ENCODE measurements at regions not wholly inside any gene's neighbourhood (a gene's known extent, or its start where the extent isn't known, plus 50 kb on each side); places are given as distances from the start of the nearest gene placed in this dataset.
"Not testable (repeated sequence)": the region's sequence is repeated elsewhere in the genome, so short reads cannot be mapped to it uniquely, and the experiment has no call there.

DNA sequence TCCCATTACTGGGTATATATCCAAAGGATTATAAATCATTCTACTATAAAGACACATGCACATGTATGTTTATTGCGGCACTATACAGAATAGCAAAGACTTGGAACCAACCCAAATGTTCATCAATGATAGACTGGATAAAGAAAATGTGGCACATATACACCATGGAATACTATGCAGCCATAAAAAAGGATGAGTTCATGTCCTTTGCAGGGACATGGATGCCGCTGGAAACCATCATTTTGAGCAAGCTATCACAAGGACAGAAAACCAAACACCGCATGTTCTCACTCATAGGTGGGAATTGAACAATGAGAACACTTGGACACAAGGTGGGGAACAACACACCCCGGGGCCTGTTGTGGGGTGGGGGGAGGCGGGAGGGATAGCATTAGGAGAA lies 57.0 kb upstream of the NEUROD1 start:
- not testable (repeated sequence) for DNase-seq

- DNase-seq = peak; percentile 52
Observed at GRCh38 chr2:181738074-181738473, 57.8 kb upstream of the NEUROD1 start.

DNA sequence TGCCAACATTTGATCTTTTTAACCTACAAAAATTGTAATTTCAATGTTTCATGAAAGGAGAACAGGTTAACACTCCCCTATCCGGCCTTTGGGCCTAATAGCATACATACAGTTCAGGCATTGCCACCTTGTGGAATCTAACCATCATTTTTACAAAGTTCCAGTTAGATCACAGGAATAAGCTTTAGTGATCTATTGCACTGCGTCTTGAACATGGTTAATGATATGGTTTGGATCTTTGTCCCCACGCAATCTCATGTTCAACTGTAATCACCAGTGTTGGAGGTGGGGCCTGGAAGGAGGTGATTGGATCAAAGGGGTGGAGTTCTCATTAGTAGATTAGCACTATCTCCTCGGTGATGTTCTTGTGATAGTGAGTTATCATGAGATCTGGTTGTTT lies 58.2 kb upstream of the NEUROD1 start:
- DNase-seq = no peak

GRCh38 chr2:181741756-181742155 lies 61.4 kb upstream of the NEUROD1 start:
- no peak for DNase-seq

DNA sequence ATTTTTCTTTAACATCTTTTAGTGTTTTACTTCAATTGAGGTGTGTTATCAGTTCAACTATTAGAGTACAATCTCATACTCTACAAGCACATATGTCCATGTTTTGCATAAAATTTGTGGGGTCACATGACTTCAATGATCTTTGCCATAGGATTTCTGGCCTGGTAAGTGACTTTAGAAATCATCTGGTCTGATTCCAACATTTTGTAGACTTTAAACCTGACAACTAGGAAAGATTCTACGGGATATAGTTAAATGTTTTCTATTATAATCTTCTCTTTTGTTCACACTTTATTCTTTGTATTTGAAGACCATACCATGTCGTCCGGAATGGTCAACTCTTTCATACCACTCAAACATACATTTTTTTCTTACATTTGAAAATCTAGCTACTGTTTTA lies 62.0 kb upstream of the NEUROD1 start:
- DNase-seq = no peak

DNA sequence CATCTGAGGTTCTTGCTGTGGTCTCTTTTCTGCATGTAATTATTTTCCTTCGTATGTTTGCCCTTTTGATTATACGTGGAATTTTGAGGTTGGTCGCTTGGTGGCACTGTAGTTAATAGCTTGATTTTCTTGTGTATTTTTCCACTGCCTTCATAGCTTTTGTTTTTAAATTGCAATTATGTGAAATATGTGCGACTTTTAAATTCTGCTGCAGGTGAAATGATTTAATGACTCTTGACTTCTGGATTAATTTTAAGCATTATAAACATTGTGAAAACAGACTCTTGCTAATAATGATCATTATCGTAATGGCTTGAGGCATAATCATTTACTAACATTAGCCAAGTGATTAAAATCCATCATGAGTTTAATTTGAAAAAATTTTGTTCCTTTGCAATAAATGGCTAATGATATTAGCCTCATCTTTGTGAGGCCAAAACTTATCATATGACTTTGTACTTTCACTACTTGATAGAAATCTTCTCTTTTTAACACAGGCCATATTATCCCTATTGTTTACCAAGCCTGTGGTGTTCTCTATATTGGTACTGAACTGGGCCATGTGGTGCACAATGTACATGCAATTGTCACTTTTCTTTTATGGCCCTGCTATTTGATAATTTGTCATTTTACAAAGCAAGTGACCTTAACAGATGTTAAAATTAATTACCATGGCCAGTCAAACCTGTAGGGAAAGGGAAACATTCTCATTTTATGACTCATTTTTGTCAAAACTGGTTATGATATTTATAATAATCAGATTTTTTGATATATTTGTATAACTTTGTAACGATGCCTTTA lies 62.8 kb upstream of the NEUROD1 start:
- peak; percentile 85 for DNase-seq

DNA sequence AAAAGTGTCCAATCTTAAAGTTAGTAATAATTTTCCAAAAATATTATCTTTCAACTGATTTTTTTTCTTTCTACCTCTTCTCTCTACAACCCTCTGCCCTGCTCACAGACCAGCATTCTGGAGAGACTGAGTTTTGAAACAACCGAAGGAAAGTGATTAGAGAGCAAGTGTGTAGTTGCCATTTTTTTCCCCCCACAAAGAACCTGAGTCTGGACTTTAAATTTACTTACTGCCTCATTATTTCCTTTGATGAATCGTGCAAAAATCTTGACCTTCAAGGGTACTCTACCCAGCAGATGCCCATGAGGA lies 63.4 kb upstream of the NEUROD1 start:
- no peak for DNase-seq

DNA sequence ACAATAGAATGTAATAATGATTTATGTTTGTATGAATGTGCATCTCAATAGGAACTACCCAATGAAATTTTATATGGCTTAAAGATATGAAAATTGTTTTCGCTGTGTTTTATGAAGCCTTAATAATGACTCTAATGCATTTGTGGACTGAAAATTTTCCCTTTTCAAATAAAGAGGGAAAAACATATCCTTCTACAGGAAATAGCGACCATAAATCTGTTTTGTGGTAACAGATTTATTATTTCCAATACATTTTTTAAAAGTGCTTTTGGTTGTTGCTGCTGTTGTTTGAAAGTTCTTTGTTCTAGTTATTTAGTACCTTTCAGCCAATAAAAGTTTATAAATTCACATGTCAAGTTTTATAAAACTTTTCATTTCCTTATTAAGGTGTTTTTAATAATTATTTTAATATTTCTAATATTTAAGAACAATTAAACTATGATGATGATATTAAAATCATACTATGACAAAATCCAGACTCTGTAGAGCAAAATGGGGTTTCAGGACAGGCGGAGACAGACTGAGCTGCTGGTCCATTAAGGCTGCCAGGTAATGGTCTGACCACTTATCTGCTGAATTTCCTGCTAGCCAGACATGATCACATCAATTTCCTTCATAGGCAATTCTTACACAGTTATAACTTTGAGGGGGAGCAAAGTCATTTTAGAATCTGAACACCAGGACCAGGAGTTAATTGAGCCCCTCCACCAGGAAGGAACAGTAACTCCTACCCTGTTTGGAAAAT lies 65.7 kb upstream of the NEUROD1 start:
- DNase-seq = no peak

DNA sequence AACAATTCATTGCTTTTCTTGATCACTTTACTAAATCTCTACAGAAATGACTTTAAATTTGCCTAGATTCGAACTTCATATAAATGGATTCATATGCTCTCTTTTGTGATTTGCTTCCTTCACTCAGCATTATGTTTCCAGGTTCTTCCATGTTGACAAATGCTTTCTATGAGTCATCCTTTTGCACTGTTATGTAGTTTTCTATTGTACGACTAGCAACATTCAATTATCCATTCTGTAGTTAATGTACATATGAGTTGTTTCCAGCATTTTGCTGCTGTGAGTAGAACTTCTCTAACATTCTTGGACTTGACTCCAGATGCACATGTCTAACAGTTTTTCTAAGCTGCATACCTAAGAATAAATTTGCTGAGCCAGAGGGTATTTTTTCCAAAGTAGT lies 66.5 kb upstream of the NEUROD1 start:
- no peak for DNase-seq

DNA sequence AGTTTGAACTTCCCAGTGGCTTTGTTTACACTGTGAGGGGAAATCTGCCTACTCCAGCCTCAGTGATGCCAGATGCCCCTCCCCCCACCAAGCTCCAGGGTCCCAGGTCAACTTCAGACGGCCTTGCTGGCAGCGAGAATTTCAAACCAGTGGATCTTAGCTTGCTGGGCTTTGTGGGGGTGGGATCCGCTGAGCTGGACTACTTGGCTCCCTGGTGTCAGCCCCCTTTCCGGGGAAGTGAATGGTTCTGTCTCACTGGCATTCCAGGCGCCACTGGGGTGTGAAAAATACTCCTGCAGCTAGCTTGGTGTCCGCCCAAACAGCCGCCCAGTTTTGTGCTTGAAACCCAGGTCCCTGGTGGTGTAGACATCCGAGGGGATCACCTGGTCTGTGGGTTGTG lies 70.0 kb upstream of the NEUROD1 start:
- DNase-seq = no peak

GRCh38 chr2:181751266-181752030 lies 71.1 kb upstream of the NEUROD1 start:
- DNase-seq = no peak

GRCh38 chr2:181752301-181752700 lies 72.0 kb upstream of the NEUROD1 start:
- DNase-seq = peak; percentile 32

DNA sequence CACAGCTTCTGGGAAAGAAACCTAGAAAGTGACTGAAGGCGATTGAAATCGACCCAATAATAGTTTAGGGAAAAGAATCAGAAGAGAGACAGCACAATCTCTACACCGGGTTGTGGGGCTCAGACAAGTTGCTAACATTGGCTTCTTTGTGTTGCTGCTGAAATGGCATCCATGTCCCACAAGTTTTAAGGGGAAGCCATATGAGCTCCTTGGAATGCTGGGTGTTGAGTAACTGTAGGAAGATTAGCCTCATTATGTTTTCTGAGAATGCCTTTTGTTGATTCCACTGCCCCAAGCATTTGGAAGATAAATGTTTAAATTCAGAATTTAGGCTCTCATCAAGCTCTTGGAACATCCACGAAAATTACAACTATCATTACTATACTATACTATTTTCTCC lies 73.4 kb upstream of the NEUROD1 start:
- no peak for DNase-seq

- no peak for DNase-seq
Observed at GRCh38 chr2:181754105-181754504, 73.8 kb upstream of the NEUROD1 start.

DNA sequence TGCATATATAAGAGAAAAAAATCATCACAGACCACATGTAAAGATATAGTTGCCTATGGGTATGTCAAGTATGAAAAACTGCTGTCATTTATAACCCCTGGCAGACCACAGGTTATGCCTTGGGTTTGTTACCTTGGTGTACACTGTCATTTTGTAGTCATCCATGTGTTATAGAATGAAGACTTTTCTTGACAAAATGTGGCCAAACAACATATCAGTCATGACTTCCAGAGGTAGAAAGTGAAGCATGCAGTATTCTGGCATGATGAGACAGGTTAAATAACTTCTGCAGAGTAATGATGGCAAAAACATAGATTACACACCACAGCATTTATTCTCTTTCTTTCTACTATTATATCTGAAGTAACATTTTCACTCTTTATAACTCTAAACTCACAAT lies 74.9 kb upstream of the NEUROD1 start:
- DNase-seq = no peak

DNA sequence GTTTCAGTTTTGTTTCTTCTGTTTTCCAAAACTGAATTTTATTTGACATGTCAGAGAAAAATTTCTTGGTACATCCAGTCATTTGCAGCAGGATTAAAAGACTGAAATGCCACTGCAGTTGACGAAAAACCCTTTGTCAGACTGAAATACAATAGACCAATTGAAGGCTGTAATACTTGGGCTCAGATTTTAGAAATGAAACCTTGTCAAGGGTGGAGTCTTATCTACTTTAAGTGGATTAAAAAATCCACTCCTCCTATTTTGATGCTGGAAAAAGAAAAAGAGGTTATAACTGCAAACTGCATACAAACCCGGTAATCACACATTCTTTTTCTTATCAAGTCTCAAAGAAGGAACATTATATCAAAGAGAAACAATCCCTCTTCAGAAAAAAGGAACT lies 80.2 kb upstream of the NEUROD1 start:
- peak; percentile 39 for DNase-seq

DNA sequence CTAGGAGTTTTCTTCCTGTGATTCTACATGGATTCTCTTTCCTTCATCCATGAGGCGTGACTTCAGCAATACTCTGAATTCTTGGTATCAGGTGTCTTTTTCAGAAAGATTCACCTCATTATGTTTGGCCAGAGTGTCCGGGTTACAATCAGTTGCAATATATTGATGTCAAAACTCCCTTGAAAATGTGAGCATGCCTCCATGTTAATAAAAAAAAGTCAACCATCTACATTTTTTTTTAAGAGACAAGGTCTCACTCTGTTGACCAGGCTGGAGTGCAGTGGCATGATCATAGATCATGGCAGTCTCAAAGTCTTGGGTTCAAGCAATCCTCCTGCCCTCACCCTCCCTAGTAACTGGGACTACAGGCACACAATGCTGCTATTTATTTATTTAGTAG lies 80.9 kb upstream of the NEUROD1 start:
- no peak for DNase-seq

- DNase-seq = no peak
Observed at GRCh38 chr2:181762000-181762399, 81.7 kb upstream of the NEUROD1 start.

DNA sequence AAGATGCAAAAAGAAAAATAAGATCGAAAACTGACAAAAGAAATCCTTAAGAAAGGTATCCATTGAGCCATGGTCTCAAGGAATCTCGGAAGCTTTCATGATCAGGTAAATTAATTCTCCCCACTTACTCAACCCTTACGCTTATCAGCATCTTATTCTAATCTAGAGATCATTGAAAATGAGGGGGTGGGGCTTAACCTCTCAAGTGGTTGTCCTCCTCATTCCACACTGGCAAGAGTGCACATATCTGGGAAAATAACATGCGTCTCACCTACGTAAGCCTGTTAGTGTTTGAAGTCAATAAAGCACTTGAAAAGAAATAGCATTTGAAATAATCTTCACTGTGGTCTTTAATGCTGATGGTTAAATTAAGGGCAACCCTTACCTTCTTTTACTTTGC lies 82.5 kb upstream of the NEUROD1 start:
- DNase-seq = no peak

- DNase-seq = no peak
Observed at GRCh38 chr2:181763423-181763822, 83.1 kb upstream of the NEUROD1 start.

- peak; percentile 95 for DNase-seq
Observed at GRCh38 chr2:181764095-181764963, 84.0 kb upstream of the NEUROD1 start.

DNA sequence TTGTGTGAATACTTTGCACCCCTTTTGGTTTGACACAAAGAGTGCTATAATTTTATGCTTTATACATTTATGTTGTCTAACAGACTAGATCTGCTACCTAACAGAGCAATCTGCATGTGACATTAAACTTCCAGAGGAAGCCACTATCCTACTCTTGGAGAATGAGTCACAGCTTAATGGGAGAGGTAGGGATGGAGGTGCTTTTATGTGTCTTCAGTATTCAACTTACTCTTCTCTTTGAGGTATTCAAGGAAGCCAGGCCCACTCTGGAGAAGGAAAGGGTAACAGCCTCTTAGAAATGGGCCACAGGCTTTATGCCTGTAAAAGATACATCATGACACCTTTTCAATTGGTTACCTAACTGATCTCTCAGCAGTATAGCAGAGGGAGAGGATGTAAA lies 85.8 kb upstream of the NEUROD1 start:
- no peak for DNase-seq

- DNase-seq = no peak
Observed at GRCh38 chr2:181770150-181770549, 89.8 kb upstream of the NEUROD1 start.

Measured in hematopoietic multipotent progenitor cell treated with erythropoietin and hydrocortisone succinate and interleukin-3 and kit ligand, for 4 days (in vitro differentiated cells).